ENCODE measurements at regions not wholly inside any gene's neighbourhood (a gene's known extent, or its start where the extent isn't known, plus 50 kb on each side); places are given as distances from the start of the nearest gene placed in this dataset.

GRCh38 chr4:81951891-81952455 is 421.8 kb downstream of the HNRNPD start:
- no peak for DNase-seq (ENCODE audit: low spot score in 2 of 2)
- no peak overlapping the region for H3K4me3 Mint-ChIP-seq
- no peak for ATAC-seq
- H3K4me1 Mint-ChIP-seq: no peaks in the 10 kb centered on the region
- no peaks in the 10 kb centered on the region for H3K36me3 Mint-ChIP-seq
- H3K9me3 Mint-ChIP-seq: no peaks in the 10 kb centered on the region
- H3K27ac Mint-ChIP-seq: no peak overlapping the region

GRCh38 chr4:81946996-81947395 is 426.8 kb downstream of the HNRNPD start:
- no peak overlapping the region for H3K4me3 Mint-ChIP-seq
- DNase-seq (ENCODE audit: low spot score in 2 of 2) (no peak), ATAC-seq (no peak)
- no peaks in the 10 kb centered on the region for H3K36me3 Mint-ChIP-seq
- H3K9me3 Mint-ChIP-seq: no peaks in the 10 kb centered on the region
- no peak overlapping the region for H3K27ac Mint-ChIP-seq
- H3K4me1 Mint-ChIP-seq: no peaks in the 10 kb centered on the region

DNA sequence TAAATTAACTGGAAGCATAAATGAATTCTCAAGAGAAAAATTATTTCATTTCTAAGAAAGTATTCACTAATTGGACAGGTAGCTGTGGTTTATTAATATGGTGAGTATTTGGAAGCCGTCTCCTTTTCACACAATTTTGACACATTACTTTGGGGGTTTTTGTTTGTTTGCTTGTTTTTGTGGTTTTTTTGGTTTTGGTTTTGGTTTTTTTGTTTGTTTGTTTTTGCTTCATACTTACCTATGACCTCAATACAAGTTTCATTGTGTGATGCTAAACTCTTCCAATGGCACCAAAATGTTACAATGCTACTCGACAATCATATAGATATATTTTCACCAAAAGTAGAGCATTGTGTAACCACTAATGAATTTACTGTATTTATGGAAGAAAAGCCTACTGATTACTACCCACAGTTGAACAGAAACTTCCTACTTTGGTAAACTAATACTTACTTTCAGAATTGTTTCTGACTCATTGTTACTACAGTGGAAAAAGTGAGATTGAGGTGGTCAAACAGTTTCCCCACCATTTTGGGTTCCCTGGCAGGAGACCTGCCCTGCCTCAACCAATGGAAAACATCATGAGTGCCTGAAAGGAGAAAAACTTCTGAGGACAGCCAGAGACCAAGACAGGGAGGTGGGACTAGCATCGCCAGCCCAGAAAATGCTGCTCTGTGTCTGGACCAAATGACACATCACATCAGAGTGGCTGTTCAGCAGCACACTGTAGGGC is 443.1 kb downstream of the HNRNPD start:
- Mint-ChIP-seq H3K4me1 (peaks cover 6% of the 10 kb centered on the region), H3K27ac (no peak overlapping the region), H3K36me3 (no peaks in the 10 kb centered on the region), H3K4me3 (no peak overlapping the region), H3K9me3 (no peaks in the 10 kb centered on the region)
- ATAC-seq: peak; percentile 70
- DNase-seq (ENCODE audit: low spot score in 2 of 2): no peak

DNA sequence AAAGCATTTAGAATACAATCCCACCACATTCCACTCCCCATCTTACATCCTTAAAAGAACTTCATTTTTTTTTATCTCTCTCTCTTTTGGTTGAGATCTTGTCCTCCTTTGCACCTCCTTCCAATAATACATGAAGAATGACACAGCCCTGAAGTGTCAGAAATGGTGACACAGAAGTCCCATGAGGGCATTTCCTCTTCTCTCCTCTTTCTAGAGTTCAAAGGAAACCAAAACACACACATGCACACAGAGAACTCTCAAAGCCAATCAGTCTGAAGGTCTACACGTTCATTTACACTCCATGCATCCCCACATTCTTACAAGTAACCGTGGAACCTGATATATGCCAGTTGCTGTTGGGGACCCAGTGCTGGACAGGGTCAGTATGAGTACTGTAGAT is 450.7 kb downstream of the HNRNPD start:
- Mint-ChIP-seq H3K27ac (no peak overlapping the region), H3K4me1 (no peaks in the 10 kb centered on the region), H3K9me3 (no peaks in the 10 kb centered on the region), H3K36me3 (no peaks in the 10 kb centered on the region), H3K4me3 (no peak overlapping the region)
- ATAC-seq: peak; percentile 53
- no peak for DNase-seq (ENCODE audit: low spot score in 2 of 2)

DNA sequence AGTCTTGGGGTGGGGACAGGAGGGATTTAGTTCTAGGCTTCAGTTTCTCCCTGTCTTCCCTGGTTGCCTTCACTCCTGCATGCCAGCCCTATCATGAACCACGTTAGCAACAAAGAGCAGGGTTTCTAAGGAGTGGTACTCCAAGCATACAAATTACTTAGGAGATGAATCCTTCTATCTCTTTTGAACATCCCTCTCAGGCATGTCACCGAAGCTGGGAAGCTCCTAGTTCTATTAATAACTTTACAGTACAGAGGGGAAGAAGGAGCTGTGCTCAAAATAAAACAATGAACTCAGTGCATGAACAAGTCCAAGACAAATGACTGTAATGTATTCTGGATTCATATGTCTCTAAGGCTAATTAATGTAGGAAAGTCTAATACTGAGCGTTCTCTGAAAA is 450.6 kb upstream of the RASGEF1B start:
- Mint-ChIP-seq H3K4me3 (no peak overlapping the region), H3K36me3 (no peaks in the 10 kb centered on the region), H3K27ac (no peak overlapping the region)

DNA sequence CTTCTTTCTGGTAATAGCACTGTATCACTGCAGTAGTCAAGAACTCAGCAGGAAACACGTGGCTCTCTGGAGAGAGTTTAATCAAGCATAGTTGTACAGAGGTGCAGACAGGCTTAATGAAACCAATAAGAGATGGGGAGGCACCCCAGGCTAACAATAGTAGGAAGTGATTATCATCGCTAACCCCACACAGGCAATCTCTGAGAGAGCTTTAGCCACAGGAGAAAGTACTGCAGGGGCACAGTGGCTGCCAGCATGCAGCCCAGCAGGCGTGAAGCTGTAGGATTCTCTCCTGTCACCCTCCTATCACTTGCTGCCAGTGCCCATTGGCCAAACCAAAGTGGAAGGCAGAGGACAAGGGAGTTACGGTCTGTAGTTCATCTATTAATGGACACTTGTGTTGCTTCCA is 450.0 kb upstream of the RASGEF1B start:
- H3K9me3 Mint-ChIP-seq: no peaks in the 10 kb centered on the region
- H3K4me1 Mint-ChIP-seq: no peaks in the 10 kb centered on the region
- H3K4me3 Mint-ChIP-seq: no peak overlapping the region
- H3K36me3 Mint-ChIP-seq: no peaks in the 10 kb centered on the region
- ATAC-seq: peak; percentile 14
- no peak for DNase-seq (ENCODE audit: low spot score in 2 of 2)
- H3K27ac Mint-ChIP-seq: no peak overlapping the region

More for the DNA sequence above, 450.6 kb upstream of the RASGEF1B start:
- no peak for DNase-seq (ENCODE audit: low spot score in 2 of 2)
- ATAC-seq: no peak
- Mint-ChIP-seq H3K9me3 (no peaks in the 10 kb centered on the region), H3K4me1 (no peaks in the 10 kb centered on the region)

GRCh38 chr4:81919810-81920209 is 448.1 kb upstream of the RASGEF1B start:
- DNase-seq (ENCODE audit: low spot score in 2 of 2) (no peak), ATAC-seq (peak; percentile 36)
- no peaks in the 10 kb centered on the region for H3K36me3 Mint-ChIP-seq
- no peak overlapping the region for H3K27ac Mint-ChIP-seq
- H3K4me1 Mint-ChIP-seq: no peaks in the 10 kb centered on the region
- H3K9me3 Mint-ChIP-seq: no peaks in the 10 kb centered on the region
- no peak overlapping the region for H3K4me3 Mint-ChIP-seq

DNA sequence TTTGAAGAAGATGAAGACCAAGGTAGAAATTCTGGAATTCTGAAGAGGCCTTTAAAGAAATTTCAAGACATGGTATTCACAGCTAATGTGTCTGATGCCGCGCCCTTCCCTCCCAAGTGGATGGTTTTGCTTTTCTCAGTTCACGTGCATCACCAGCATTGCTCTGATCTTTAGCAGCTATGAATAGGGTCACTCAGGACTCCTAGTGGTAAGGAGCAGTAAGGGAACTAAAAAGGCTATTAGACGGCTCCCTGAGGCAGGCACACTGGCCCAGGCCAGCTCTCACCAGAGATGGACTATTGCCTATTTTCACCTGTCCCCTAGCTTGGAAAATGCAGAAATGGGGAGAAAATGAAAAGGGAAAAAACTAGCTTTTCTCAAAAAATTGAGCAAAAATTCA is 447.5 kb upstream of the RASGEF1B start:
- DNase-seq (ENCODE audit: low spot score in 2 of 2) (no peak), ATAC-seq (peak; percentile 47)
- H3K9me3 Mint-ChIP-seq: no peaks in the 10 kb centered on the region
- no peaks in the 10 kb centered on the region for H3K4me1 Mint-ChIP-seq
- H3K36me3 Mint-ChIP-seq: no peaks in the 10 kb centered on the region
- no peak overlapping the region for H3K27ac Mint-ChIP-seq
- H3K4me3 Mint-ChIP-seq: no peak overlapping the region

- H3K9me3 Mint-ChIP-seq: no peaks in the 10 kb centered on the region
- ATAC-seq (no peak), DNase-seq (ENCODE audit: low spot score in 2 of 2) (no peak)
- H3K36me3 Mint-ChIP-seq: no peaks in the 10 kb centered on the region
- peaks cover 9% of the 10 kb centered on the region for H3K4me1 Mint-ChIP-seq
- H3K27ac Mint-ChIP-seq: no peak overlapping the region
- H3K4me3 Mint-ChIP-seq: no peak overlapping the region
Measured at GRCh38 chr4:81915430-81915829, 443.7 kb upstream of the RASGEF1B start.

- Mint-ChIP-seq H3K27ac (no peak overlapping the region), H3K4me3 (no peak overlapping the region)
- peak; percentile 43 for ATAC-seq
Measured at GRCh38 chr4:81914623-81915022, 442.9 kb upstream of the RASGEF1B start.

DNA sequence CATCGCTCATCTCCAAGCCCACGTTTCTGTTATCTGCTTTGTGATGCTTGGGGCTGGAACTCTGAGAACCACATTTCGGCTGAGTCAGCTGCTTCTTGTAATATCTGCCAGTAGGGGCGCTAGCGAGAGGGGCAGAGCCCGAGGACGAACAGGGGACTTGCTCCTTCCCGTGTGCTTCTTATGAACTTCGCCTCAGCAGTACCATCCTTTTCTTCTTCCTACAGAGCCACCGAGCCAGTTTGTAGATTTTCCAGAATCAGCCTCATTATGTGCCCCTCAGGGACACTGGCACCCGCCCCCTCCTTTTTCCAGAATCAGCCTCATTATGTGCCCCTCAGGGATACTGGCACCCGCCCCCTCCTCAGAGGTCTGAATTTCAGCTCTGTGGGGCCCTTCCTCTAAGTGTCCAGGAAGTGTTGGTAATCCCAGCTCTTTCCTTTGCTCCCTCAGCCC is 441.7 kb upstream of the RASGEF1B start:
- no peaks in the 10 kb centered on the region for H3K36me3 Mint-ChIP-seq
- ATAC-seq (peak; percentile 70), DNase-seq (ENCODE audit: low spot score in 2 of 2) (peak; percentile 35 to 74)
- H3K4me3 Mint-ChIP-seq: no peak overlapping the region
- peak overlapping the region; percentile 7 for H3K27ac Mint-ChIP-seq
- no peaks in the 10 kb centered on the region for H3K9me3 Mint-ChIP-seq
- H3K4me1 Mint-ChIP-seq: peaks cover 9% of the 10 kb centered on the region

More at GRCh38 chr4:81914623-81915022, 442.9 kb upstream of the RASGEF1B start:
- no peaks in the 10 kb centered on the region for H3K36me3 Mint-ChIP-seq
- no peak for DNase-seq (ENCODE audit: low spot score in 2 of 2)
- H3K4me1 Mint-ChIP-seq: peaks cover 9% of the 10 kb centered on the region
- H3K9me3 Mint-ChIP-seq: no peaks in the 10 kb centered on the region

- peaks cover 9% of the 10 kb centered on the region for H3K4me1 Mint-ChIP-seq
- H3K4me3 Mint-ChIP-seq: no peak overlapping the region
- no peaks in the 10 kb centered on the region for H3K36me3 Mint-ChIP-seq
- DNase-seq (ENCODE audit: low spot score in 2 of 2) (no peak), ATAC-seq (no peak)
- no peak overlapping the region for H3K27ac Mint-ChIP-seq
- H3K9me3 Mint-ChIP-seq: no peaks in the 10 kb centered on the region
Measured at GRCh38 chr4:81912376-81913030, 440.8 kb upstream of the RASGEF1B start.

GRCh38 chr4:81906905-81907304 is 435.2 kb upstream of the RASGEF1B start:
- ATAC-seq (no peak), DNase-seq (ENCODE audit: low spot score in 2 of 2) (no peak)
- H3K27ac Mint-ChIP-seq: no peak overlapping the region
- no peaks in the 10 kb centered on the region for H3K4me1 Mint-ChIP-seq
- H3K4me3 Mint-ChIP-seq: no peak overlapping the region
- H3K36me3 Mint-ChIP-seq: no peaks in the 10 kb centered on the region
- H3K9me3 Mint-ChIP-seq: no peaks in the 10 kb centered on the region

- Mint-ChIP-seq H3K27ac (no peak overlapping the region), H3K4me3 (no peak overlapping the region), H3K9me3 (no peaks in the 10 kb centered on the region), H3K36me3 (no peaks in the 10 kb centered on the region), H3K4me1 (no peaks in the 10 kb centered on the region)
- DNase-seq (ENCODE audit: low spot score in 2 of 2): no peak
- peak; percentile 81 for ATAC-seq
Measured at GRCh38 chr4:81905971-81906370, 434.3 kb upstream of the RASGEF1B start.

- no peaks in the 10 kb centered on the region for H3K9me3 Mint-ChIP-seq
Measured at GRCh38 chr4:81904121-81904520, 432.4 kb upstream of the RASGEF1B start.

GRCh38 chr4:81903212-81903611 is 431.5 kb upstream of the RASGEF1B start:
- Mint-ChIP-seq H3K9me3 (no peaks in the 10 kb centered on the region), H3K4me1 (no peaks in the 10 kb centered on the region), H3K36me3 (no peaks in the 10 kb centered on the region), H3K4me3 (no peak overlapping the region), H3K27ac (no peak overlapping the region)
- DNase-seq (ENCODE audit: low spot score in 2 of 2) (no peak), ATAC-seq (no peak)

More at GRCh38 chr4:81904121-81904520, 432.4 kb upstream of the RASGEF1B start:
- H3K27ac Mint-ChIP-seq: no peak overlapping the region
- H3K4me3 Mint-ChIP-seq: no peak overlapping the region
- H3K4me1 Mint-ChIP-seq: no peaks in the 10 kb centered on the region
- H3K36me3 Mint-ChIP-seq: no peaks in the 10 kb centered on the region
- ATAC-seq (no peak), DNase-seq (ENCODE audit: low spot score in 2 of 2) (no peak)
